ENCODE measurements at regions not wholly inside any gene's neighbourhood (a gene's known extent, or its start where the extent isn't known, plus 50 kb on each side); places are given as distances from the start of the nearest gene placed in this dataset.

- DNase-seq (ENCODE audit: low read depth), result no peak
- peak overlapping the region; percentile 65 for H3K4me3 ChIP-seq (ENCODE audit: low read length)
- TF ChIP-seq CTCF (conservative IDR thresholded peaks at IDR 0.05; ENCODE audit: low read depth, low read length), result no peak
These were observed 294.7 kb downstream of the ZSWIM6 start for GRCh38 chr5:61626639-61627282.

- no peak overlapping the region for H3K4me3 ChIP-seq (ENCODE audit: low read length)
- DNase-seq (ENCODE audit: low read depth), result no peak
- no peak for TF ChIP-seq CTCF (conservative IDR thresholded peaks at IDR 0.05; ENCODE audit: low read depth, low read length)
These were observed 295.5 kb downstream of the ZSWIM6 start for GRCh38 chr5:61627531-61627930.

GRCh38 chr5:61630908-61631307 lies 298.9 kb downstream of the ZSWIM6 start:
- no peak overlapping the region for H3K4me3 ChIP-seq (ENCODE audit: low read length)
- TF ChIP-seq CTCF (conservative IDR thresholded peaks at IDR 0.05; ENCODE audit: low read depth, low read length), result no peak
- no peak for DNase-seq (ENCODE audit: low read depth)

- DNase-seq (ENCODE audit: low read depth), result peak; percentile 96
- no peak for TF ChIP-seq CTCF (conservative IDR thresholded peaks at IDR 0.05; ENCODE audit: low read depth, low read length)
- peak overlapping the region; percentile 24 for H3K4me3 ChIP-seq (ENCODE audit: low read length)
These were observed 299.4 kb downstream of the ZSWIM6 start for GRCh38 chr5:61631438-61631941.

GRCh38 chr5:61632064-61632463 lies 300.0 kb downstream of the ZSWIM6 start:
- H3K4me3 ChIP-seq (ENCODE audit: low read length), result no peak overlapping the region
- peak; percentile 38 for DNase-seq (ENCODE audit: low read depth)
- no peak for TF ChIP-seq CTCF (conservative IDR thresholded peaks at IDR 0.05; ENCODE audit: low read depth, low read length)

- TF ChIP-seq CTCF (conservative IDR thresholded peaks at IDR 0.05; ENCODE audit: low read depth, low read length), result no peak
These were observed 303.2 kb downstream of the ZSWIM6 start for GRCh38 chr5:61635271-61635670.

GRCh38 chr5:61637566-61637965 lies 305.5 kb downstream of the ZSWIM6 start:
- DNase-seq (ENCODE audit: low read depth), result no peak
- H3K4me3 ChIP-seq (ENCODE audit: low read length), result no peak overlapping the region
- TF ChIP-seq CTCF (conservative IDR thresholded peaks at IDR 0.05; ENCODE audit: low read depth, low read length), result no peak

More at GRCh38 chr5:61635271-61635670, 303.2 kb downstream of the ZSWIM6 start:
- H3K4me3 ChIP-seq (ENCODE audit: low read length), result no peak overlapping the region
- DNase-seq (ENCODE audit: low read depth), result no peak

All from retinal pigment epithelial cell (primary cell).